ENCODE measurements at regions not wholly inside any gene's neighbourhood (a gene's known extent, or its start where the extent isn't known, plus 50 kb on each side); places are given as distances from the start of the nearest gene placed in this dataset.

DNA sequence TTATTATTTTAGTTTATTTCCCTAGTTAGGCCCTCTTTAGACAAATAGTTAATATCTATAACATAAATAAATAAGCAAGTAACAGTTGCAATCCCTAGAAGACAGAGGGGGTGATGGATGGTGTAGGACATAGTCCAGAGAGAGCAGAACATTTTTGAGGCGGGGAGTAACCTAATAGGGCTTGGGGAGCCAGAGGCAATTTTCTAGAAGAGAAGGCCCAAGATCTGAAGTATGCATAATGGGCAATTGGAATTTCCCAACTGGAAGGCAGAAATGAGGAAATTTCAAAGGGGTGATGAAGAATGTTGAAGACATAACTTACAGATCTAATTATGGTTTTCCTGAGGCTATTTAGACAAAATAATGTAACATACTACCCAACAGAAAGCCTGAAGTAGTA is 525.7 kb downstream of the TUSC7 start:
- Histone ChIP-seq H3K4me3 (ENCODE audit: low read length in 2 of 2) (no peak overlapping the region), H3K36me3 (ENCODE audit: control insufficient read depth in 2 of 2, insufficient read depth in 2 of 2, low read length in 1 of 2) (no peaks in the 10 kb centered on the region), H3K27ac (ENCODE audit: low read depth in 1 of 2, low read length in 1 of 2) (no peak overlapping the region), H3K9me3 (ENCODE audit: control insufficient read depth in 2 of 2, insufficient read depth in 1 of 2, low read length in 1 of 2) (no peaks in the 10 kb centered on the region), H3K4me1 (ENCODE audit: control insufficient read depth in 2 of 2, insufficient read depth in 2 of 2, low read length in 2 of 2) (no peaks in the 10 kb centered on the region), H3K27me3 (ENCODE audit: control insufficient read depth in 2 of 2, insufficient read depth in 1 of 2, low read length in 1 of 2) (no peaks in the 10 kb centered on the region)
- WGBS = 89% methylated on average over 1 of the region's 1 CpG
- no peak for DNase-seq (ENCODE audit: low read depth in 6 of 9, low spot score in 9 of 9)

DNA sequence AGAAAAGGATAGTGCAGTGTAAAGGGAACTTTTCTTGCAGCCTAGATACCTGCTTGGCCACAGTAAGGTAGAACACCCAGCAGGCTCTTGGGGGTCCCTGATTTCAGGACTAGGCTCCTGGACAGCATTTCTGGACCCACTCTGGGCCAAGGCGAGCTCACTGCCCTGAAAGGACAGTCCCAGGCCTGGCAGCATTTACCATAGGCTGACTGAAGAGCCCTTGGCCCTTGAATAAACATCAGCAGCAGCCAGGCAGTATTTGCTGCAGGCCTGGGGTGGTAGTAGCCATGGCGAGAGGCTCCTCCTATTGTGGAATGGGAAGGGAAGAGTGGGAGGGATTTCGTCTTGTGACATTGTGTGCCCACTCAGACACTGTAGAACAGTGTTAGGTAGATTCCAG is 529.2 kb downstream of the TUSC7 start:
- no peaks in the 10 kb centered on the region for H3K27me3 ChIP-seq (ENCODE audit: control insufficient read depth in 2 of 2, insufficient read depth in 1 of 2, low read length in 1 of 2)
- H3K9me3 ChIP-seq (ENCODE audit: control insufficient read depth in 2 of 2, insufficient read depth in 1 of 2, low read length in 1 of 2) = no peaks in the 10 kb centered on the region
- WGBS = 93% methylated on average over 3 of the region's 3 CpGs
- no peaks in the 10 kb centered on the region for H3K36me3 ChIP-seq (ENCODE audit: control insufficient read depth in 2 of 2, insufficient read depth in 2 of 2, low read length in 1 of 2)
- no peak for DNase-seq (ENCODE audit: low read depth in 6 of 9, low spot score in 9 of 9)
- no peak overlapping the region for H3K27ac ChIP-seq (ENCODE audit: low read depth in 1 of 2, low read length in 1 of 2)
- no peak overlapping the region for H3K4me3 ChIP-seq (ENCODE audit: low read length in 2 of 2)
- no peaks in the 10 kb centered on the region for H3K4me1 ChIP-seq (ENCODE audit: control insufficient read depth in 2 of 2, insufficient read depth in 2 of 2, low read length in 2 of 2)

DNA sequence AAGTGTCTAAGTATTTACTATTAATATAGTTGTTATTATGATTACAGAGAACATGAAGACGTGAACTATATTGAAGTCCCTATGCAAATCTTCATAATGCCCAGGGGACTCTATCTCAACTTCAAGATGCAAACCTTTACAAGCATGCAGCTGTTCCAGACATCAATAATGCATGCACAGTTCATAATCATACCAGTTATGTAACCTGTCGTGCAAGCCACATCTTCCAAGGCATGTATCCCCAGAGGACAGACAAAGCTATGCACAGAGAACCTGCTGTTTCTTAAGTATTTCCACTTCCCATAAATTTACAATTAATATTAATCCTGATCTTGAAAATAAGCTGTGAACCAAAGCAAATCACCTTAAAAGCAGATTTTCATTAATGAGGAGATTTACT is 534.1 kb downstream of the TUSC7 start:
- DNase-seq (ENCODE audit: low read depth in 6 of 9, low spot score in 9 of 9) = no peak
- WGBS = 92% methylated on average over 2 of the region's 2 CpGs
- no peaks in the 10 kb centered on the region for H3K4me1 ChIP-seq (ENCODE audit: control insufficient read depth in 2 of 2, insufficient read depth in 2 of 2, low read length in 2 of 2)
- H3K27me3 ChIP-seq (ENCODE audit: control insufficient read depth in 2 of 2, insufficient read depth in 1 of 2, low read length in 1 of 2) = no peaks in the 10 kb centered on the region
- no peaks in the 10 kb centered on the region for H3K9me3 ChIP-seq (ENCODE audit: control insufficient read depth in 2 of 2, insufficient read depth in 1 of 2, low read length in 1 of 2)
- H3K27ac ChIP-seq (ENCODE audit: low read depth in 1 of 2, low read length in 1 of 2) = no peak overlapping the region
- no peak overlapping the region for H3K4me3 ChIP-seq (ENCODE audit: low read length in 2 of 2)
- H3K36me3 ChIP-seq (ENCODE audit: control insufficient read depth in 2 of 2, insufficient read depth in 2 of 2, low read length in 1 of 2) = no peaks in the 10 kb centered on the region

DNA sequence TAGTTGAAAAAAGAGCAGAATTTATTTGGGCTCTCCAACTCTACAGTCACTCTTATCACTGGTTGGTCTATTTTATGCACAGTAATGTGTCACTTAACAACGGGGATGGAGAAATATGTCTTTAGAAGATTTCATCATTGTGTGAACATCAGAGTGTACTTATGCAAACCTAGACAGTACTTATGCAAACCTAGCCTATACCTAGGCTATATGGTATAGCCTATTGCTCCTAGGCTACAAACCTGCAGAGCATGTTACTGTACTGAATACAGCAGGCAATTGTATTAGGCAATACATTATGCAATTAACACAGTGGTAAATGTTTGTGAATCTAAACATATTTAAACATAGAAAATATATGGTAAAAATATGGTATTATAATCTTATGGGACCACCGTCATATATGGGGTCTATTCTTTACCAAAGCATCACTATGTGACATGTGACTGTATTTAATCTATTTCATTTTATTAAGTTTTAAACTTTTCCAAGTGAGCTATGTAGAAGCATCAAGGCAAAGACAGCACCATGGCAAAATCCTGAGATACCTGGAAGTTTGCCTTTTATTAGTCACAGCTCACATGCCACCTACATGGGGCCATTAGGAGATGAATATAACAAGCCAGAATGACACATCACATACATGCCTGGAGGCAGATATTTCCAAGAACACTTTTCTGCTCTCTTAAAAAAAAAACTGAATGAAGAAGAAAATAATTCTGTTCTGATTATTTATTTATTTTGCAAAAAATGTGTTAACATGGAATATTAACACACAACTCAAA is 537.4 kb downstream of the TUSC7 start:
- Histone ChIP-seq H3K4me1 (ENCODE audit: control insufficient read depth in 2 of 2, insufficient read depth in 2 of 2, low read length in 2 of 2) (no peaks in the 10 kb centered on the region), H3K27me3 (ENCODE audit: control insufficient read depth in 2 of 2, insufficient read depth in 1 of 2, low read length in 1 of 2) (no peaks in the 10 kb centered on the region), H3K9me3 (ENCODE audit: control insufficient read depth in 2 of 2, insufficient read depth in 1 of 2, low read length in 1 of 2) (no peaks in the 10 kb centered on the region), H3K36me3 (ENCODE audit: control insufficient read depth in 2 of 2, insufficient read depth in 2 of 2, low read length in 1 of 2) (no peaks in the 10 kb centered on the region), H3K27ac (ENCODE audit: low read depth in 1 of 2, low read length in 1 of 2) (no peak overlapping the region), H3K4me3 (ENCODE audit: low read length in 2 of 2) (no peak overlapping the region)
- 95% methylated on average over 2 of the region's 2 CpGs for WGBS
- no peak for DNase-seq (ENCODE audit: low read depth in 6 of 9, low spot score in 9 of 9)

DNA sequence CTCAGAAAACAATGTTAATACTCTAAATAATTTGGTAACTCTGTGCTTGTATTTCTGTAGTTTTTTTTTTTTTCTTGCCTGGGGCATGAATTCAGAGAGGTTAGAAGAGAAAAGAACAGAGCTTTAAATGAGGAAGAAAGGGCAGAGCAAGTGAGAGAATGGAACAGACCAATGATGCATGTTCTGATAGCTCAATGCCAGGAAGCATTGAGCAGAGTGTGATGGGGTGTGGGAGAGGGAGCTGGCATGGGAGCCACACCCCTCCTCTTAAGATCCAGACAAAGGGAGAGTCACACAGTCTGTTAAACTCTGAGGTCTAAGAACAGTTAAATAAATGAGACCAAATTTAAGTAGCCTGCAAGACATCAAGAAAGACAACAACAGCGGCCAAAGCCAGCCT is 538.6 kb downstream of the TUSC7 start:
- H3K36me3 ChIP-seq (ENCODE audit: control insufficient read depth in 2 of 2, insufficient read depth in 2 of 2, low read length in 1 of 2) = no peaks in the 10 kb centered on the region
- no peak overlapping the region for H3K27ac ChIP-seq (ENCODE audit: low read depth in 1 of 2, low read length in 1 of 2)
- no peaks in the 10 kb centered on the region for H3K27me3 ChIP-seq (ENCODE audit: control insufficient read depth in 2 of 2, insufficient read depth in 1 of 2, low read length in 1 of 2)
- no peak overlapping the region for H3K4me3 ChIP-seq (ENCODE audit: low read length in 2 of 2)
- 94% methylated on average over 1 of the region's 1 CpG for WGBS
- no peak for DNase-seq (ENCODE audit: low read depth in 6 of 9, low spot score in 9 of 9)
- H3K9me3 ChIP-seq (ENCODE audit: control insufficient read depth in 2 of 2, insufficient read depth in 1 of 2, low read length in 1 of 2) = no peaks in the 10 kb centered on the region
- no peaks in the 10 kb centered on the region for H3K4me1 ChIP-seq (ENCODE audit: control insufficient read depth in 2 of 2, insufficient read depth in 2 of 2, low read length in 2 of 2)

DNA sequence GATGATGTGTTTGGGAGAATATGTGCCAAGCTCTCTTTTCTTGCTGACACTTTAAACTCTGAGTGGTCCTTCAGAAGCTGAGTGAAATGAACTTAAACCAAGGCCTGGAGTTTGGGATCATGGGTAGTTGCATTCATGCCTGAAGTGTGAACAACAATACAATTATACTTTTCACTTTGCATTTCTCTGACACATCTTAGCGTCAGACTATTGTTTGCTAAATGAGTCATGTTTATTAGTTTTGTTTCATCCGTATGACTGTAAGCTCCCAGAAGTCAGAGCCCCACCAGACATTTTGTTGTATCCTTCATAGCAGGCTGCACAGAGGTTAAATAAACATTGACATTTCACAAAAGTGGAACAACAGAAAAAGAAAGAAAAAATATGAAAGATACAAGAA is 542.6 kb downstream of the TUSC7 start:
- no peaks in the 10 kb centered on the region for H3K27me3 ChIP-seq (ENCODE audit: control insufficient read depth in 2 of 2, insufficient read depth in 1 of 2, low read length in 1 of 2)
- H3K4me1 ChIP-seq (ENCODE audit: control insufficient read depth in 2 of 2, insufficient read depth in 2 of 2, low read length in 2 of 2) = no peaks in the 10 kb centered on the region
- H3K27ac ChIP-seq (ENCODE audit: low read depth in 1 of 2, low read length in 1 of 2) = no peak overlapping the region
- H3K4me3 ChIP-seq (ENCODE audit: low read length in 2 of 2) = no peak overlapping the region
- WGBS = 95% methylated on average over 2 of the region's 2 CpGs
- no peaks in the 10 kb centered on the region for H3K36me3 ChIP-seq (ENCODE audit: control insufficient read depth in 2 of 2, insufficient read depth in 2 of 2, low read length in 1 of 2)
- no peak for DNase-seq (ENCODE audit: low read depth in 6 of 9, low spot score in 9 of 9)
- H3K9me3 ChIP-seq (ENCODE audit: control insufficient read depth in 2 of 2, insufficient read depth in 1 of 2, low read length in 1 of 2) = no peaks in the 10 kb centered on the region

DNA sequence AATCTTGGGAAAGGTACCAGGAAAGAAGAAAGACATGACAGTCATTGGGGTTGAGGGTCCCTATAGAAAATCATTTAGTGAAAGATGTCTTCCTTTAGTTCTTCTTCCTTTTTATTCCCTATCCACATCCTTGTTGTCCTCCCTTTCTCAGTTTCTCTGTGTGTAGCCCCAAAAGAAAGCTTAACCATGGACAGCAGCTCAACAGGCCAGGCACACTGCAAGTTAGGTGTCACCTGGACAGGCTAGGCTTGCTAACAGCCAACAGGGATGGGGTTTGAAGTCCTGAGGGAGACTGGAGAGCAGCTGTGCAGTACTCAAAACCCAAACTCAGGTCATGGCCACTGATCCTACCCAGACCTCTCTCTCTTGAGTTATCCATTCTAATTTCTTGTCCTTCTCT is 543.1 kb downstream of the TUSC7 start:
- no peaks in the 10 kb centered on the region for H3K4me1 ChIP-seq (ENCODE audit: control insufficient read depth in 2 of 2, insufficient read depth in 2 of 2, low read length in 2 of 2)
- no peaks in the 10 kb centered on the region for H3K36me3 ChIP-seq (ENCODE audit: control insufficient read depth in 2 of 2, insufficient read depth in 2 of 2, low read length in 1 of 2)
- no peak overlapping the region for H3K27ac ChIP-seq (ENCODE audit: low read depth in 1 of 2, low read length in 1 of 2)
- no peaks in the 10 kb centered on the region for H3K9me3 ChIP-seq (ENCODE audit: control insufficient read depth in 2 of 2, insufficient read depth in 1 of 2, low read length in 1 of 2)
- no peak for DNase-seq (ENCODE audit: low read depth in 6 of 9, low spot score in 9 of 9)
- H3K27me3 ChIP-seq (ENCODE audit: control insufficient read depth in 2 of 2, insufficient read depth in 1 of 2, low read length in 1 of 2) = no peaks in the 10 kb centered on the region
- H3K4me3 ChIP-seq (ENCODE audit: low read length in 2 of 2) = no peak overlapping the region

DNA sequence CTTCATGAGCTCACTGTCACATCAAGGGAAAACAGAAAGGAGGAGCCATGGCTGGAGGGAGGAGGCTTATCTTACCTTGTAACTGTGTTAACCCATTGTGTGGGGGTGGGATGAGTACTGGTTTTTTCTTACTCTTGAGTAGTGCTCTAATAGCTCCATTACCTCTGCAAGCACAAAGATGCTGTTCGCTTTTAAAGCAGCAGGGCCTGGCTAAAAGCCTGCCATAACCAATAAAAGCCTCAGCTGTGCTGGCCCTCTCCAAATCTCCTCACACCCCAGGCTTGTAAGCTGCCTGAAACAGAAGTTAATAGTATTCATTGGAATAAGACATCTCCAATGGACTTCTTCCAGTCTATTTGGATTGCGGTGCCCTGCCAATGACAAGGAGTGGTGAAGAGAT is 544.1 kb downstream of the TUSC7 start:
- H3K27me3 ChIP-seq (ENCODE audit: control insufficient read depth in 2 of 2, insufficient read depth in 1 of 2, low read length in 1 of 2) = no peaks in the 10 kb centered on the region
- WGBS = 93% methylated on average over 2 of the region's 2 CpGs
- H3K27ac ChIP-seq (ENCODE audit: low read depth in 1 of 2, low read length in 1 of 2) = no peak overlapping the region
- no peaks in the 10 kb centered on the region for H3K4me1 ChIP-seq (ENCODE audit: control insufficient read depth in 2 of 2, insufficient read depth in 2 of 2, low read length in 2 of 2)
- DNase-seq (ENCODE audit: low read depth in 6 of 9, low spot score in 9 of 9) = no peak
- H3K36me3 ChIP-seq (ENCODE audit: control insufficient read depth in 2 of 2, insufficient read depth in 2 of 2, low read length in 1 of 2) = no peaks in the 10 kb centered on the region
- no peak overlapping the region for H3K4me3 ChIP-seq (ENCODE audit: low read length in 2 of 2)
- no peaks in the 10 kb centered on the region for H3K9me3 ChIP-seq (ENCODE audit: control insufficient read depth in 2 of 2, insufficient read depth in 1 of 2, low read length in 1 of 2)

DNA sequence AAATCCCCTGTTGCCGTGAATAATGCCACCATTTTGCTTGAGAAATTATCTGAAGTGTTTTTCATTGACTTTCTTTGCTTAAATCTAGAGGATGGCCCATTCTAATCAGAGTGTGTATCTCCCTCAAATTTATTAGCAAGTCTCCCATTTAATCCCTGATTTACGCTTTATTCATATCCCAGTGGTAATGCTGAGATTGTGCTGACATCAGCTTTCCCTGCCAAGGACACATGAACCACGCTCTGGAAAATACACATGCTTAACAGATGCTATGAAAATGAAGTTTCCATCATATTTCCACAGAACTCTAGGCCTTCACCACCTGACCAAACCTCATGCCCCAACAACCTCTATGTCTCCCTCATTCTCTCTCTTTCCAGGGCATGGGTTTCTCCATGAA is 545.4 kb downstream of the TUSC7 start:
- Histone ChIP-seq H3K36me3 (ENCODE audit: control insufficient read depth in 2 of 2, insufficient read depth in 2 of 2, low read length in 1 of 2) (no peaks in the 10 kb centered on the region), H3K27ac (ENCODE audit: low read depth in 1 of 2, low read length in 1 of 2) (no peak overlapping the region), H3K9me3 (ENCODE audit: control insufficient read depth in 2 of 2, insufficient read depth in 1 of 2, low read length in 1 of 2) (no peaks in the 10 kb centered on the region), H3K4me3 (ENCODE audit: low read length in 2 of 2) (no peak overlapping the region), H3K4me1 (ENCODE audit: control insufficient read depth in 2 of 2, insufficient read depth in 2 of 2, low read length in 2 of 2) (no peaks in the 10 kb centered on the region), H3K27me3 (ENCODE audit: control insufficient read depth in 2 of 2, insufficient read depth in 1 of 2, low read length in 1 of 2) (no peaks in the 10 kb centered on the region)
- no peak for DNase-seq (ENCODE audit: low read depth in 6 of 9, low spot score in 9 of 9)
- WGBS = 89% methylated on average over 3 of the region's 3 CpGs

DNA sequence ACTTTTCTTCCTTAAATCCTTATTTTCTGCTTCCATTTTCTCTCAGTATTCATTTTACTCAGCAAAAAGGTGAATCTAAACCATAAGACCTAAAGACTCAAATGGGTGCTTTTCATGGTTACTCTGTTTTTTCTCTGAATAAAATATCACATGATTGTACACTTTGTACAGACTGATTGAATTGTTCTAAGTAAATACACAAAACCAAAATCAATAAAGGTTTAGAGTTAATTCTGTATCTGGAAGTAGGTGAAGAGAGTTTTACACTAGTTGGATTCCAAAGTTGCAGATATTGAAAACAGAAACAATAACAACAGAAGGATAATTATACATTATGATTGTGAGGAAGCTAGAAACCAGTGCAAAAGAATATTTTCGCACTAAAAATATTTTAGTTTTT is 546.2 kb downstream of the TUSC7 start:
- no peak overlapping the region for H3K4me3 ChIP-seq (ENCODE audit: low read length in 2 of 2)
- H3K27ac ChIP-seq (ENCODE audit: low read depth in 1 of 2, low read length in 1 of 2) = no peak overlapping the region
- WGBS = 97% methylated on average over 1 of the region's 1 CpG
- H3K27me3 ChIP-seq (ENCODE audit: control insufficient read depth in 2 of 2, insufficient read depth in 1 of 2, low read length in 1 of 2) = no peaks in the 10 kb centered on the region
- H3K36me3 ChIP-seq (ENCODE audit: control insufficient read depth in 2 of 2, insufficient read depth in 2 of 2, low read length in 1 of 2) = no peaks in the 10 kb centered on the region
- H3K9me3 ChIP-seq (ENCODE audit: control insufficient read depth in 2 of 2, insufficient read depth in 1 of 2, low read length in 1 of 2) = no peaks in the 10 kb centered on the region
- DNase-seq (ENCODE audit: low read depth in 6 of 9, low spot score in 9 of 9) = no peak
- no peaks in the 10 kb centered on the region for H3K4me1 ChIP-seq (ENCODE audit: control insufficient read depth in 2 of 2, insufficient read depth in 2 of 2, low read length in 2 of 2)
